Thyroid gland (tissue), 4 donors: ENCODE measurements at regions not wholly inside any gene's neighbourhood (a gene's known extent, or its start where the extent isn't known, plus 50 kb on each side); places are given as distances from the start of the nearest gene placed in this dataset.

Experiments used
- CTCF ChIP-seq, 6 experiments: fragments of 200-600 bp in 3 of 6; fragments of 450-650 bp in 3 of 6; sonication (generic) in 3 of 6; IDR thresholded peaks; one replicate each; pipeline ENCODE4 v1.5.1; 2016 to 2019; ENCODE audit warnings: antibody characterized with exemption in 6 of 6, mild to moderate bottlenecking in 2 of 6, inconsistent platforms in 1 of 6, moderate library complexity in 1 of 6
- POLR2A ChIP-seq, 2 donors: fragments of 450-650 bp; IDR thresholded peaks; one replicate each; pipeline ENCODE4 v1.6.1; 2017; ENCODE audit warnings: antibody characterized with exemption in 2 of 2, mild to moderate bottlenecking in 2 of 2, moderate library complexity in 1 of 2

- TF ChIP-seq CTCF (IDR thresholded peaks at IDR 0.05): no peak
- TF ChIP-seq POLR2A (IDR thresholded peaks at IDR 0.05): no peak
Observed at GRCh38 chr3:156614642-156615511, 59.5 kb upstream of the TIPARP start.
